Gastroesophageal sphincter (tissue), 4 donors: ENCODE measurements at regions not wholly inside any gene's neighbourhood (a gene's known extent, or its start where the extent isn't known, plus 50 kb on each side); places are given as distances from the start of the nearest gene placed in this dataset.
A peak's percentile ranks its signal among the peaks of the same experiment; 100 is the strongest.

Experiments
- ATAC-seq: fragments of 150-250 bp; one replicate; pipeline ENCODE4 v1.9.1; 2016; ENCODE audit warnings: mild to moderate bottlenecking, moderate library complexity
- H3K27ac ChIP-seq, 4 donors: fragments of 200-600 bp; sonication (generic) in 3 of 4; 1 replicate in 3 of 4; 2 replicates in 1 of 4; pipeline ENCODE4 v1.5.1; 2016 to 2019
- H3K27me3 ChIP-seq: fragments of 200-600 bp; sonication (generic); one replicate; pipeline ENCODE4 v1.5.1; 2019
- H3K36me3 ChIP-seq, 2 donors: fragments of 200-600 bp; sonication (generic); one replicate each; pipeline ENCODE4 v1.5.1; 2019; ENCODE audit warnings: control low read depth in 1 of 2
- H3K4me1 ChIP-seq, 3 donors: fragments of 200-600 bp; sonication (generic); 1 replicate in 2 of 3; 2 replicates in 1 of 3; pipeline ENCODE4 v1.5.1; 2016 to 2019; ENCODE audit warnings: control low read depth in 2 of 3
- H3K4me3 ChIP-seq, 2 donors: fragments of 200-600 bp; sonication (generic); one replicate each; pipeline ENCODE4 v1.5.1; 2019; ENCODE audit warnings: mild to moderate bottlenecking in 1 of 2, moderate library complexity in 1 of 2
- H3K9me3 ChIP-seq, 3 donors: fragments of 200-600 bp; sonication (generic); one replicate each; pipeline ENCODE4 v1.5.1; 2017 to 2019; ENCODE audit warnings: control low read depth in 2 of 3
- CTCF ChIP-seq, 4 experiments: fragments of 200-600 bp in 2 of 4; fragments of 450-650 bp in 2 of 4; sonication (generic) in 1 of 4; IDR thresholded peaks; one replicate each; pipeline ENCODE4 v1.5.1; 2017 to 2019; ENCODE audit warnings: antibody characterized with exemption in 4 of 4, mild to moderate bottlenecking in 2 of 4, moderate library complexity in 2 of 4
- EP300 ChIP-seq: sonication (generic); formaldehyde crosslinking; IDR thresholded peaks from one replicate; pipeline ENCODE4 v1.6.1; 2017; ENCODE audit warnings: antibody characterized with exemption, mild to moderate bottlenecking
- POLR2A ChIP-seq, 2 donors: fragments of 450-650 bp; IDR thresholded peaks; one replicate each; pipeline ENCODE4 v1.6.1; 2017; ENCODE audit warnings: antibody characterized with exemption in 2 of 2, mild to moderate bottlenecking in 2 of 2, moderate library complexity in 1 of 2
- POLR2AphosphoS5 ChIP-seq: sonication (generic); formaldehyde crosslinking; IDR thresholded peaks from one replicate; pipeline ENCODE4 v1.6.1; 2017; ENCODE audit warnings: antibody characterized with exemption
- WGBS, 2 donors: methylation state at CpG; one replicate each; pipeline ENCODE4 v1.1.5; 2018; ENCODE audit warnings: low coverage in 1 of 2; 5-methylcytosine and 5-hydroxymethylcytosine counted together

DNA sequence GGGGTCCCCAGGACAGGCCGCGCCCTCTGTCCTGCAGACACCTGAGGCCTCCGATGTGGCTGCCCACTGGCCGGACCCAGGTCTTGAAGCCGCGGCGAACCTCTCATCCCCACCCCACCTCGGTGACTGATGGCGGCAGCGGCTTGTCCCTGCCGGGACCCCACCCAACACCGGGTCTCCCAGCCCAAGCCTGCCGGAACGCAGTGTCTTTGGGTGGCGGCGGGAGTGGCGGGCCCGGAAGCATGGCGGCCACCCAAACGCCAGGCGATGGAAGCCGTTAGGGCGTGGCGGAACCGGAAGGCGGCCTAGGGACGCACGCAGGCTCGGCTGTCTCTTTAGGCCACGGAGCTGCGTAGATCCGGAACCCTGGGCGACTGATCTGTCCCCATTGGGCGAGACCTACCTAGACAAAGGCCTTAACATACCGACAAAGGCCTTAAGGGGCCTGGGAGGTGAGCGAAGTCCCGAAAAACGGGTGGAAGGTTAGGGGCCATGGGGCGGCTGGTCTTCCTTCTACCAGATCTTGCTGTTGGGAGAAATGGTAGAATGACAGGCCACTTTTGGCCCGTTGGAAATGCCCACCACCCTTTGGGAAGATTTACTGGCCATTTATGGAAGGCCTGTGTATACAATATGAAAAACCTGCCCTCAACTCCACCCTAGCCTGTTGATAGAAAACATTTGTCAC is 94.6 kb upstream of the SMC2 start:
- TF ChIP-seq POLR2A (IDR thresholded peaks at IDR 0.05) (no peak), CTCF (IDR thresholded peaks at IDR 0.05) (no peak), POLR2AphosphoS5 (no peak), EP300 (no peak)
- no peak for ATAC-seq
- Histone ChIP-seq H3K9me3 (no peaks in the 10 kb centered on the region), H3K27ac (no peak overlapping the region), H3K4me1 (no peaks in the 10 kb centered on the region), H3K4me3 (no peak overlapping the region), H3K27me3 (no peaks in the 10 kb centered on the region), H3K36me3 (no peaks in the 10 kb centered on the region)
- WGBS, 2 donors = 95% methylated on average over 3 of the region's 40 CpGs; no CpG with 5 or more reads in 1 of the 2 donors

DNA sequence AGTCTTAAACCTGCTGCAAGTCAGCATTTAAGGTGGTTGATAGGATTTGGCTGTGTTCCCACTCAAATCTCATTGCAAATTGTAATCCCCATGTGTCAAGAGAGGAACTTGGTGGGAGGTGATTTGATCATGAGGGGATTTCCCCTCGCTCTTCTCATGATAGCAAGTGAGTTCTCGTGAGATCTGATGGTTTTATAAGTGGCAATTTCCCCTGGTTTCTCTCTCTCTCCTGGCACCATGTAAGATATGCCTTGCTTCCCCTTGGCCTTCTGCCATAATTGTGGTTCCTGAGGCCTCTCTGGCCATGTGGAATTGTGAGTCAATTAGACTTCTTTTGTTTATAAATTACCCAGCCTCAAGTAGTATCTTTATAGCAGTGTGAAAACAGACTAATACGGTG is 84.3 kb upstream of the SMC2 start:
- no peak for TF ChIP-seq POLR2A (IDR thresholded peaks at IDR 0.05)
- TF ChIP-seq EP300 = no peak
- no peak for TF ChIP-seq POLR2AphosphoS5
- no peak for TF ChIP-seq CTCF (IDR thresholded peaks at IDR 0.05)
- no peaks in the 10 kb centered on the region for H3K36me3 ChIP-seq
- no peak overlapping the region for H3K4me3 ChIP-seq
- no peak for ATAC-seq
- H3K27ac ChIP-seq = no peak overlapping the region
- WGBS, 2 donors = 33 to 51% methylated on average over 3 of the region's 3 CpGs
- no peaks in the 10 kb centered on the region for H3K9me3 ChIP-seq
- no peaks in the 10 kb centered on the region for H3K4me1 ChIP-seq
- H3K27me3 ChIP-seq = no peaks in the 10 kb centered on the region

DNA sequence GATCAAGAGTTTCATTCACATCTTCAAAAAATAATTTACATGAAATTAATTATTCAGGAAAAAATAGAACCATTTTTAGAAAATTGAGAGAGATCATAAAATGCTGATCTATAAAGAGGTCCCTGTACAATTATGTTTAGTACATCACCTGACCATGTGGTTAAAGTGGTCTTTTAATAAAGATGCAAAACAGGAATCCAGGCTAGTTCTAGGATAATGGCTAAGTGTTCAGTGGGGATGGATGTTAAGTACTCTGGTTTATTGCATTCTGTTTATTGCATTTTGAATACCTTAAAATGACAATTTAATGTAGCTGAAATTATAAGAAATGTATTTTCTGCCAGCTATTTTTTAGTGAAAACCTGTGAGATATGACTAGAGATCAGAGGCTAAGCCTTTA is 72.0 kb upstream of the SMC2 start:
- TF ChIP-seq POLR2AphosphoS5 (no peak), EP300 (no peak), POLR2A (IDR thresholded peaks at IDR 0.05) (no peak), CTCF (IDR thresholded peaks at IDR 0.05) (no peak)
- Histone ChIP-seq H3K4me1 (no peaks in the 10 kb centered on the region), H3K36me3 (no peaks in the 10 kb centered on the region), H3K4me3 (no peak overlapping the region), H3K9me3 (no peaks in the 10 kb centered on the region), H3K27me3 (no peaks in the 10 kb centered on the region), H3K27ac (no peak overlapping the region)
- ATAC-seq = no peak

DNA sequence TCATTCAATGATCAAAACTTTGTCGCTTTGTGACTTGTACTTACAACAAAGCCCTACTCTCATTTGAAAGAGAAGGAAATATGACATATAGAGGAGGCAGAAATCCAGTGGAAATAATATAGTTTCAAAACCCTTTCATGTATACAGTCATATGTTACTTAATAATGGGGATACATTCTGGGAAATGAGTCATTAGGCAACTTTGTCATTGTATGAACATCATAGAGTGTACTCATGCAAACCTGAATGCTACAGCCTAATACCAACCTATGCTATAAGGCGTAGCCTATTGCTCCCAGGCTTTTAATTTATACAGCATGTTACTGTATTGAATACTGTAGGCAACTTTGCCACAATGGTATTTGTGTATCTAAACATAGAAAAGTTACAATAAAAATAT is 69.0 kb upstream of the SMC2 start:
- no peak for ATAC-seq
- WGBS, 2 donors = 87 to 93% methylated on average over 2 of the region's 2 CpGs
- no peak for TF ChIP-seq POLR2A (IDR thresholded peaks at IDR 0.05)
- Histone ChIP-seq H3K4me3 (no peak overlapping the region), H3K27me3 (no peaks in the 10 kb centered on the region), H3K4me1 (peaks cover 0 to 2% (median 0%) of the 10 kb centered on the region in 3 donors), H3K36me3 (no peaks in the 10 kb centered on the region), H3K27ac (no peak overlapping the region), H3K9me3 (no peaks in the 10 kb centered on the region)

DNA sequence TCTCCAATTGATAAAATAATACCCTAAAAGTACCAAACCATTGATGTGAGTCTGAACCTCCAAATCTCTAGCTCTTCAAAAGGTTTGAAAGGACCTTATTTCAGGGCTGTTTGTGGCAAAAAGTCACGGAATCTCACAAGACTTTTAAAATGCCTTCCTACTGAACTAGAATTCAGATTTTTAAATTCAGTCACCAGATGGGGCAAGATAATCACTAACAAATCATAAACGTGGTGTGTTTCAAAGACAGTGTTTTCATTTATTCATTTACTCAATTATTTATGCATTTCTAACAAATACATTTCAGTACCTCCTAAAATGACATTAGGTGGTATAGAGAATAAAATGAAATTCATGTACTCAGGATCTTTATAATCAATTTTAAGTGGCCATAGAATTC is 68.2 kb upstream of the SMC2 start:
- no peak overlapping the region for H3K27ac ChIP-seq
- H3K4me3 ChIP-seq = no peak overlapping the region
- H3K27me3 ChIP-seq = no peaks in the 10 kb centered on the region
- no peak for TF ChIP-seq POLR2AphosphoS5
- no peak for TF ChIP-seq POLR2A (IDR thresholded peaks at IDR 0.05)
- peak in 3 of 4 experiments; percentile 4 to 50 (median 40) for TF ChIP-seq CTCF (IDR thresholded peaks at IDR 0.05)
- peaks cover 0 to 2% (median 0%) of the 10 kb centered on the region in 3 donors for H3K4me1 ChIP-seq
- H3K36me3 ChIP-seq = no peaks in the 10 kb centered on the region
- no peaks in the 10 kb centered on the region for H3K9me3 ChIP-seq
- ATAC-seq = no peak
- 15 to 26% methylated on average over 2 of the region's 2 CpGs for WGBS, 2 donors
